Activated naive CD8-positive, alpha-beta T cell treated with anti-CD3 and anti-CD28 coated beads, Interleukin-2, amount 50 U/mL, for 16 hours (primary cell): ENCODE measurements at regions not wholly inside any gene's neighbourhood (a gene's known extent, or its start where the extent isn't known, plus 50 kb on each side); places are given as distances from the start of the nearest gene placed in this dataset.
"Not testable (repeated sequence)": the region's sequence is repeated elsewhere in the genome, so short reads cannot be mapped to it uniquely, and the experiment has no call there.

Source experiments
- DNase-seq: peaks from one replicate; pipeline ENCODE4 v3.0.0-alpha.2; 2020; ENCODE audit warnings: low read depth, low spot score

GRCh38 chr5:37966291-37966690 lies 126.5 kb upstream of the GDNF start:
- DNase-seq = no peak

- no peak for DNase-seq
These were observed 122.5 kb upstream of the GDNF start for GRCh38 chr5:37962389-37962788.

- DNase-seq = no peak
These were observed 117.4 kb upstream of the GDNF start for GRCh38 chr5:37957218-37957617.

- DNase-seq = no peak
These were observed 115.9 kb upstream of the GDNF start for GRCh38 chr5:37955748-37956147.

GRCh38 chr5:37954561-37954960 lies 114.7 kb upstream of the GDNF start:
- no peak for DNase-seq

- no peak for DNase-seq
These were observed 112.3 kb upstream of the GDNF start for GRCh38 chr5:37951946-37952721.

GRCh38 chr5:37950436-37950835 lies 110.6 kb upstream of the GDNF start:
- no peak for DNase-seq

GRCh38 chr5:37945446-37945845 lies 105.6 kb upstream of the GDNF start:
- DNase-seq = no peak

GRCh38 chr5:37943136-37943535 lies 103.3 kb upstream of the GDNF start:
- DNase-seq = not testable (repeated sequence)

- DNase-seq = no peak
These were observed 101.2 kb upstream of the GDNF start for GRCh38 chr5:37940931-37941623.

- DNase-seq = no peak
These were observed 99.0 kb upstream of the GDNF start for GRCh38 chr5:37938861-37939260.

GRCh38 chr5:37938076-37938852 lies 98.4 kb upstream of the GDNF start:
- no peak for DNase-seq

- DNase-seq = no peak
These were observed 96.2 kb upstream of the GDNF start for GRCh38 chr5:37936091-37936490.

- no peak for DNase-seq
These were observed 93.7 kb upstream of the GDNF start for GRCh38 chr5:37933576-37933975.

GRCh38 chr5:37932450-37932849 lies 92.6 kb upstream of the GDNF start:
- no peak for DNase-seq

- DNase-seq = no peak
These were observed 91.7 kb upstream of the GDNF start for GRCh38 chr5:37931541-37931940.

GRCh38 chr5:37930350-37930749 lies 90.5 kb upstream of the GDNF start:
- DNase-seq = no peak

GRCh38 chr5:37929791-37930190 lies 90.0 kb upstream of the GDNF start:
- no peak for DNase-seq

- not testable (repeated sequence) for DNase-seq
These were observed 87.9 kb upstream of the GDNF start for GRCh38 chr5:37927753-37928152.

GRCh38 chr5:37926732-37927131 lies 86.9 kb upstream of the GDNF start:
- DNase-seq = no peak

- DNase-seq = no peak
These were observed 81.6 kb upstream of the GDNF start for GRCh38 chr5:37921452-37921851.

- DNase-seq = no peak
These were observed 78.6 kb upstream of the GDNF start for GRCh38 chr5:37918424-37918823.
